GM21367 (cell line): ENCODE measurements at regions not wholly inside any gene's neighbourhood (a gene's known extent, or its start where the extent isn't known, plus 50 kb on each side); places are given as distances from the start of the nearest gene placed in this dataset.

Source experiments
- ATAC-seq: cut with Tn5 transposase; IDR thresholded peaks from one replicate; pipeline ENCODE4 v1.9.1; 2021; ENCODE audit not compliant: unreplicated experiment

- no peak for ATAC-seq
Measured at GRCh38 chr2:7209757-7210555, 292.7 kb downstream of the RNF144A start.

GRCh38 chr2:7210712-7211111 is 293.5 kb downstream of the RNF144A start:
- no peak for ATAC-seq

- ATAC-seq = no peak
Measured at GRCh38 chr2:7225848-7226247, 308.6 kb downstream of the RNF144A start.

- no peak for ATAC-seq
Measured at GRCh38 chr2:7226501-7226900, 309.3 kb downstream of the RNF144A start.

- ATAC-seq = no peak
Measured at GRCh38 chr2:7233126-7233525, 315.9 kb downstream of the RNF144A start.

GRCh38 chr2:7237466-7237865 is 320.3 kb downstream of the RNF144A start:
- no peak for ATAC-seq

- ATAC-seq = no peak
Measured at GRCh38 chr2:7239078-7239477, 321.9 kb downstream of the RNF144A start.

GRCh38 chr2:7241041-7241745 is 324.0 kb downstream of the RNF144A start:
- no peak for ATAC-seq

- no peak for ATAC-seq
Measured at GRCh38 chr2:7242189-7242867, 325.1 kb downstream of the RNF144A start.

- ATAC-seq = no peak
Measured at GRCh38 chr2:7243276-7243675, 326.1 kb downstream of the RNF144A start.

GRCh38 chr2:7256377-7256776 is 339.2 kb downstream of the RNF144A start:
- no peak for ATAC-seq

GRCh38 chr2:7262727-7263126 is 345.5 kb downstream of the RNF144A start:
- no peak for ATAC-seq

- no peak for ATAC-seq
Measured at GRCh38 chr2:7264791-7265190, 347.6 kb downstream of the RNF144A start.

- ATAC-seq = no peak
Measured at GRCh38 chr2:7265286-7265685, 348.1 kb downstream of the RNF144A start.

GRCh38 chr2:7269106-7269643 is 352.0 kb downstream of the RNF144A start:
- ATAC-seq = no peak

- no peak for ATAC-seq
Measured at GRCh38 chr2:7270011-7270431, 352.8 kb downstream of the RNF144A start.

GRCh38 chr2:7272210-7272609 is 355.0 kb downstream of the RNF144A start:
- no peak for ATAC-seq

- ATAC-seq = no peak
Measured at GRCh38 chr2:7278984-7279383, 361.8 kb downstream of the RNF144A start.

- no peak for ATAC-seq
Measured at GRCh38 chr2:7279421-7279949, 362.3 kb downstream of the RNF144A start.

GRCh38 chr2:7280790-7281189 is 363.6 kb downstream of the RNF144A start:
- peak; percentile 45 for ATAC-seq
